EL (cell line): ENCODE measurements at regions not wholly inside any gene's neighbourhood (a gene's known extent, or its start where the extent isn't known, plus 50 kb on each side); places are given as distances from the start of the nearest gene placed in this dataset.
"Not testable (repeated sequence)": the region's sequence is repeated elsewhere in the genome, so short reads cannot be mapped to it uniquely, and the experiment has no call there.

Experiments
- DNase-seq: peaks from one replicate; pipeline ENCODE4 v3.0.0-alpha.2; 2016

DNA sequence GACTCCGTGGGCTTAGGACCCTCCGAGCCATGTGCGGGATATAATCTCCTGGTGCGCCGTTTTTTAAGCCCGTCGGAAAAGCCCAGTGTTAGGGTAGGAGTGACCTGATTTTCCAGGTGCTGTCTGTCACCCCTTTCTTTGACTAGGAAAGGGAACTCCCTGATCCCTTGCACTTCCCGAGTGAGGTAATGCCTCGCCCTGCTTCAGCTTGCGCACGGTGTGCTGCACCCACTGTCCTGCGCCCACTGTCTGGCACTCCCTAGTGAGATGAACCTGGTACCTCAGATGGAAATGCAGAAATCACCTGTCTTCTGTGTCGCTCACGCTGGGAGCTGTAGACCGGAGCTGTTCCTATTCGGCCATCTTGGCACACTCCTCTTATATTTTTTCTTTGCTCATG, 95.1 kb upstream of the FRMD4B start:
- DNase-seq = not testable (repeated sequence)

DNA sequence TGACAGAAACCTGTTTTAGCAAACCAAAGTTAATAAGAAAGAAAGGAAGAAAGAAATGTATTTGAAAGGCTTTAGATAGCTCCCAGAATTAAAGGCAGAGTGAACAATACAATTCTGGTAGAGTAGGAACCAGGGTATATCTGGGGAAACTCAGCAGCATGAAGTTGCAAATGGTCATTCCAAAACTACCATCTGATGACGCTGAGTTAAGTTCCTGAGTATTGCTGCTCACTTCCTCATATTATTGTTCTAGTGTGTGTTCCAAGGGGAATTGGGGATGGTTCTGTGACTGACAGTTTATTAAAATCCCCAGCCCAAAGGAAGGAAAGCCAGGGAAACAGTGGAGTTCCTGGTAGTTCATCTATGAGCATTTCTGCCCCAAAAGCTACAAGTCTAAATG, 88.3 kb upstream of the FRMD4B start:
- no peak for DNase-seq

DNA sequence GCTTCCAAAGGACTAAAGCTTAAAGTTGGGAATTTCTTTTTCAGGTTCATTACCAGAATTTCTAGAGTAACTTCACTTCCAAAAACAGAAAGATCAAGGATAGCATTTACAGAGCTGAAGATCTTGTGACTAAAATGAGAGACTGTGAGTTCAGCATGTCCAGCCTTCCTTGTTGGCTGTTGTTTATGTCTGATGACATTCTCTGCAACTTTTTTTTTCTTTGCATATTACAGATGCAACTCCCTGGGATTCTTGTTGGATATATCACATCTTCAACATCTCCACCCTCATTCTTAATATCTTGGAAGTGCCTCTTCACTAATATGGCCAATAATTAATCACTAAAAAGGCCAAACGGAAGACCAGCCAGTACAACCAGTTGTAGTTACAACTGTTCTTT, 86.2 kb upstream of the FRMD4B start:
- DNase-seq = no peak

DNA sequence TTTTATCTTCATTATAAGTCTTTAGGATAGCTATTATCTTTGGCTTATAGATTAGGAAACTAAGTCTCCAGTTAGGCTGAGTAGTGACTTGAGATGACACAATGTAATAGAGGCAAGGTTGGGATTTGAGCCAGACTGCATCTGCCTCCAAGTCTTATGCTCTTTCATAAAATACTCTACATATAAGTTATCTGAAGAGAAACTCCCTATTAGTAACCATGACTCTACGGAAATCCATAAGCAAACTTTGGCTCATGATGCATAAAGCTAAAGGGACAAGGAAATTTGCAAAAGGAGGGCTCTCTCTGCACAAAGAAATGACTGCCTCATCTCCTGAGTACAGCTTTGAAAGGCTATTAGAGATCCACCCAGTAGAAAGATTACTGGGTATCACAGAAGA, 77.6 kb upstream of the FRMD4B start:
- no peak for DNase-seq

DNA sequence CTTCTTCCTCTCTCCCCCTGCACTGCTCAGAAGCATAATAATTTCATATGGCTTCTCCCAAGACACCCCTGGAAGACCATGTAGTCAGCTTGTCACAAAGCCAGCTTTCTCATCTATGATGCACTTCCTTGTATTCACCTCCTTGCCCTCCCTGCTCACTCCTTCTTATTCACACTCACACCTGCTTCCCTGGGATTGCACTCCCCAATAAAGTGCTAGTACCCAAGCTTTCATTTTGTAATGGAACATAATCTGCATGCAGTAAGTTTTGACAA, 76.9 kb upstream of the FRMD4B start:
- no peak for DNase-seq

DNA sequence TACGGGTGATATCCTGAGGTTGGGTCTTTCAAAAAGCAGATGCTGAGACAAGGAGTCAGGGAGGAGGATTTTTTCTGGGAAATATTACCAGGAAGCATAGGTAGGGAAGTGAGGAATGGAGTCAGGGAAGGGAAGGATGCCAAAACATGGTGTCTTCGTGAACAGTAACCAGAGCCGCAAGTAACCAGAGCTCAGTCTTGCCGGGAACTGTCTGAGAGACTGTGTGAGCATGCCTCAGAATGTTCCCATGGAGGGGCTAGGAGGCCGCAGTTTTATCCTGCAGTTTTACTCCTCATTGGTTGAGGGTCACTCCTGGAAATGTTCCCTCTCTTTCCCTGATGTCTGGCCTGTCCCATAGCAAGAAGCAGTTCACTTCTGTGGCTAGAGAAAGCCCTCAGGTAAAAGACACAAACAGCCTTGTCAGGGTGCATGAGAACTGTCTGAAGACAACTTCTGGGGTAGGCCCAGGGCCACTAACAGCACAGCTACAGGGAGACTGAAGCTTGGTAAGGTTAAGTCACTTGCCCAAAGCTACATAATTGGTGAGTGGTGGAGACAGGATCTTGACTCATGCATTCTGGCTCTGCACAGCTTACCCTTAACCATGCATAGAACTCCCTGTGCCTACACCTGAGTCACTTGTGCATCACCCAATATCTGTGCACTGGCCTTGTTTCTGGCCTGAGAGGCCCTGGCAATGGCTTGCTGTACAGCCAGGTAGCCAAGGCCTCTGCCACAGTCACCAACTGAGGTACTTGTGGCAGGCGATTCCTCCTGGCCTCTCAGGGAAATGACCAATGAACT, 76.3 kb upstream of the FRMD4B start:
- DNase-seq = no peak

DNA sequence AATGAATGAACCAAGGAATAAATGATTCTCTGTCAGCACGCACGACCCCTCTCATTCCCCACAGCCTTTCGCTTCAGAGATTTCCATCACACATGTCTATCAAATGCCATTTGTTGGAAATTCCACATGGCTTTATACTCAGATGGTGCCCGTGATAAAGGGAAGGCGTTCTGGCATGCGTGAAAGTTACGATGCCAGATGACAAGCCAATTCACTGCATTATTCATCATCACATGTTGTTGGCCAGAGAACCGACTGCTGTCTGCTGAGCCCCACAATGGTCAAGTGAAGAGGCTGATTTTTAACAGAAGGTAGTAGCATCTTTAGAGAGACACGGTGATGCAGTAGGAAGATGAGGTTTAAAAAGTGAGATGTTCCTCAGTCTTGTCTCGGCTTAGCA, 74.1 kb upstream of the FRMD4B start:
- no peak for DNase-seq

DNA sequence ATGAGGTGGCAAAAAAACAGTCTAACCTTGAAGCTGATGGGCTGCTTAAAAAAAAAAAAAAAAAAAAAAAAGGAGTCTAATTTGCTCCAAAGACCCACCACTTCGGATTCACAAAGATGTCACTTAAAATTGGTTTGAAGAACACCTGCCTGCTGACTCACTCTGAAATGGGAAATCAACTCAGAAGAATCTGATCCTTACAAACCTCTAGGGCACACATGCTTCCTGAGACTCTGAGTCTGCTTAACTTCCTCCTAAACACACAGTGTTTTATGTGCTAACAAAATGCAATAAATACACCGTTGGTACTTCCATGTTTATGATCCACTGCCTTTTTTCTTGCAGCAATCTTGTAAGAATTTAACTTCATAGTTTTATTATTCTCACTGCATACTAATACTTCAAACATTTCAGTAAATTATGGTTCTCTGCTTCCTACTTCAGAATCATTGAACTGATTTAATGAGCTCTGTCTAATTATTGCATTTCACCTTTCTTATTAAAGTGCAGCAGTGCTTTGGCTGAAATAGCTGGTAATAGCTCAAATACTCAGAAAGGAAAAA, 73.0 kb upstream of the FRMD4B start:
- no peak for DNase-seq

DNA sequence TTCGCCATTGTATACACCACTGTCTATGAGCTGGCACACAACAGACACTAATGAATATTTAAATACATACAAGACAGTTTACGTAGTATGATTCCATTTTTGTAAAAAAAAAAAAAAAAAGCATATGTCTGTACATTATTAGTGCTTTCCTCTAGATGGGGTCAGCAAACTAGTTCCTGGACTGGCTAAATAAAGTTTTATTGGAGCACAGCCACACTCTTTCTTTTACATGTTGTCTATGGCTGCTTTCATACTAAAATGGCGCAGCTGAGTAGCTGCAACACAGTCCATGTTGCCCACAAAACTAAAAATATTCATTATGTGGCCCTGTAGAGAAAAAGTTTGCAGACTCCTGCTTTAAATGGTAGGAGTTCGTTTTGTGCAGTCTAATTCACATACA, 70.7 kb upstream of the FRMD4B start:
- DNase-seq = no peak

DNA sequence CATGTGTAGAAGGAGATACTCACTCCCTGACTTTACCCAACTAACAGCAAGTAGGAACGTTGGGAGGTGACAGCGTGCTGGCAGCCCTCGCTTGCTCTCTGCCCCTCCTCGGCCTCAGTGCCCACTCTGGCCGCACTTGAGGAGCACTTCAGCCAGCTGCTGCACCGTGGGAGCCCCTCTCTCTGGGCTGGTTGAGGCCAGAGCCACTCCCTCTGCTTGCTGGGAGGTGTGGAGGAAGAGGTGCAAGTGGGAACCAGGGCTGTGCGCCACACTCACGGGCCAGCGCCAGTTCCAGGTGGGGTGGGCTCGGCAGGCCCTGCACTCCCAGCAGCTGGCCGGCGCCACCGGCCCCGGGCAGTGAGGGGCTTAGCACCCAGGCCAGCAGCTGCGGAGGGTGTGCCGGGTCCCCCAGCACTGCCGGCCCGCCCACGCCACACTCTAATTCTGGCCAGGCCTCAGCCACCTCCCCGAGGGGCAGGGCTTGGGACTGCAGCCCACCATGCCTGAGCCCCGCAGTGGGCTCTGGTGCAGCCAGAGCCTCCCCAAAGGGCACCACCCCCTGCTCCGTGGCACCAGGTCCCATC, 68.4 kb upstream of the FRMD4B start:
- DNase-seq = no peak

DNA sequence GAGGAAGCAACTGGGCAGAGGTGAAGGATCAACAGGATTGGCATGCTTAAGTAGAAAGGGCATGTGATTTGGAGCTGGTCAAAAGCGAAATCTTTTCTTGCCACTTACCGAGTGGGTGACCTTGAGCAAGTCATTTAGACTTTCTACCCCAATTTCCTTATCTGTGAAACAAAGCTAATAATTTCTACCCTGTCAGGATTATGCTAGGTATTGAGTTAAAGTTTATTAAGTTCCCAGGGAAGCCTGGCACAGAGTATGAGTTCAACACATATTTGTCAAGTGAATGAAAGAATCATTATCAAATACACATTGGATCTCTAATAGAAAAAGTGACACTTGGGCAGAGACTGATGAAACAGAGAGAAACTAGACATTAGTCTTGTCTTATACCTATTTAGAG, 66.4 kb upstream of the FRMD4B start:
- DNase-seq = no peak

DNA sequence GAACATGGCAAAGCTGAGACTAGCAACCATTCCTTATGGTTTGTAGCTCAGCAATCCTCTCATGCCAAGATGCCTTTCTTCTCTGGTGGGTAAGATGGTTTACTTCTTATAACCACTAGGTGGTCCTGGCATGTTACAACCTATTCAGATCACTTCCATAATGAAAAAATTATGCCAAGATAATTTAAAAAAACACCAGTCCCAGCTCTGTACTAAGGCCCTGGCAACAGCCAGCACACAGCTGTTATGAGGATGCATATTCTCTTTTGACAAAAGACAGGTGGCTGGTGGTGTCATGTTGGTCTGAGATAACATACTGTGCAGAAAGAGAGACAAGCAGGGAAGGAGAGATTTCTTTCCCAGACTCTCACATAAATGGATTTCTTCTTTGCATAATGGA, 65.7 kb upstream of the FRMD4B start:
- no peak for DNase-seq

DNA sequence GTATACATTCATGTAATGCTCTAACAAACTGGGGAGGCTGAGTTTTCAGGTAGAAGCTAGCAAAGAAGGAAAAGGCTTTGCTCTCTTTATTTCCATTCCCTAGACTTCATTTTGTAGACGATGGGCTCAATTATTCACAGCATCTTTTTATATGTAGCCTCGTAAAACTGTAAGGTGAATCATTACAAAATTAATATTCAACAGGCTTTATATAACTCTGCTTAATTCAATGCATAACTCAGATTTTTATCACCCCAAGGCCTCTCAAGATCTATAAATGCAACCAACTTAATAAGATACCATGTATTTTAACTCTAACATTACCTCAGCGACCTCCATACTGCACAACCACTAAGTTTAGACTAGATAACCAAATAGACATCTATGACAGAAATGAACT, 63.0 kb upstream of the FRMD4B start:
- DNase-seq = no peak

DNA sequence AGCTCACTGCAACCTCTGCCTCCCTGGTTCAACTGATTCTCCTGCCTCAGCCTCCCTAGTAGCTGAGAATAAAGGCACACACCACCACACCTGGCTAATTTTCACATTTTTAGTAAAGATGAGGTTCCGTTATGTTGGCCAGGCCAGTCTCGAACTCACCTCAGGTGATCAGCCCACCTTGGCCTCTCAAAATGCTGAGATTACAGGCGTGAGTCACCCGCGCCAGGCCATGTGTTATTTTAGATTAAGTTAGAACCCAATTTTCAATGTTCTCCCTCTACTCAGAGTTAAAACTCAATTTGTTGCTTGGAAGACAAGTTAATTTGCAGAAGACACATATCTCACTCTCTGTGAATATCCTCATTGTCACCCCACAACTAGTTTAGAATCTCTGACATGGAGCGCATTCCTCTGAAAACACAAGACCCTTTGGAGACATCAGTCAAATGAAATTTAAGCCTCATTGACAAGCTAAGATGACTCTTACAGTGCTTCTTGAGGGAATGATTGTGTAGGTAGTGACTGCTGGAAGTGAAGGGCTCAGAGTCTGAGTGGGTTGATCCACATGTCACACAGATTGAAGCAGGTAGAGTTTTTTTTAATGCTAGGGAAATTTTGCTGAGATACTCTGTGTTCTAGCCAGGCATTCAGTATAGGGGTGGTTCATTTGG, 60.6 kb upstream of the FRMD4B start:
- DNase-seq = no peak

DNA sequence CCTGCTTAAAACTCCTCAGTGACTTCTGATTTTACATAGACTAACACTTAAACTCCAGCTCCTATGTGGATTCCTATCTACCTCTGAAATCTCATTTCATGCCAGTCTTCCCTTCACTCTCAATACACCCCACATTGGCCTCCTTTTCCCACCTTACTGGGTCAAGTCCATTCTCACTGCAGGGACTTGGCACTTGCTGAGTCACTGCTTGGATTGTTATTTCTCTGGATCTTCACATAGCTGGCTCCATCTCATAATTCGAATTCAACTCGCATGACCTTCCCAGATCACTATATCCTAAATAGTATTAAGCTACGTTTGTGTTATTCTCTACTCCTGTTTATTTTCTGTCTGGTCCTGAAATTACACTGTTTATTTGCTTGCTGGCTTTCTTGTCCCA, 59.6 kb upstream of the FRMD4B start:
- peak; percentile 23 for DNase-seq

DNA sequence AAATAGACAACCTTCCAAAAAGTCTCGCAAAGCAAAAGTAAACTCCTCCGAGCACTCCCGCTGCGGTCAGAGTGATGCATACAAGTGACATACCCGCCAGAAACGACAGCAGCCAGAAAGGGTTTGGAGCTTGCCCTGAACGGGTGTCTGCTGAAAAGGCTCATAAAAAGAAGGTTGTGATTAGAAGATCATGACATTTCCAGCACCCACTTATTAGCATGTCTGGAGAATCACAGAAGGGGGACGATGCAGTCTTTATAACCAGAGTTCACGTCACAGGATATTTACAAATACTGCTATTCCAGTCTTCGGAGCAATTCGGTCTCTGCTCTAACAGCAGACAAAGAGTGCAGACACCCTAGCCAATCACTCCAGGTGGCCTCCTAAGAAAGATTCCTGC, 59.1 kb upstream of the FRMD4B start:
- peak; percentile 49 for DNase-seq

DNA sequence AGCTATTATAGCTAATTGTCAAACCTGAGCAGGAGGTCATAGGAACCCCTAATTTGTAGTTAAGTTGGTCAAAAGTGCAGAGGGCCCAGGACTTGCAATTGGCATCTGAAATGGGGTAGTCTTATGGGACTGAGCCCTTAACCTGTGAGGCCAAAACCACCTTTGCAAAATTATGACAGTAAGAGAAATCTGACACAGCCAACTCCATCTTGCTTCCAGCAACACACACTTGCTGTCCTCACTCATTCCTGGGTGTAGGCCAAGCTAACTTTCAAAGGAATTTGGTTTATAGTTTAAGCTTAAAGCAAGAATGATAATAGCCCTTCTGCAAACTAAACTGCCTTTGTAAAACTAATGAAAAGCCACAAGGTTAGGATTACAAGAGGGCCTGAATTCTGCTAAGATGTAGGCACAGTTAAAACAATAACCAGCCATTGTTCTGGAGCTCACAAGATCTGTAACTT, 57.6 kb upstream of the FRMD4B start:
- peak; percentile 20 for DNase-seq

DNA sequence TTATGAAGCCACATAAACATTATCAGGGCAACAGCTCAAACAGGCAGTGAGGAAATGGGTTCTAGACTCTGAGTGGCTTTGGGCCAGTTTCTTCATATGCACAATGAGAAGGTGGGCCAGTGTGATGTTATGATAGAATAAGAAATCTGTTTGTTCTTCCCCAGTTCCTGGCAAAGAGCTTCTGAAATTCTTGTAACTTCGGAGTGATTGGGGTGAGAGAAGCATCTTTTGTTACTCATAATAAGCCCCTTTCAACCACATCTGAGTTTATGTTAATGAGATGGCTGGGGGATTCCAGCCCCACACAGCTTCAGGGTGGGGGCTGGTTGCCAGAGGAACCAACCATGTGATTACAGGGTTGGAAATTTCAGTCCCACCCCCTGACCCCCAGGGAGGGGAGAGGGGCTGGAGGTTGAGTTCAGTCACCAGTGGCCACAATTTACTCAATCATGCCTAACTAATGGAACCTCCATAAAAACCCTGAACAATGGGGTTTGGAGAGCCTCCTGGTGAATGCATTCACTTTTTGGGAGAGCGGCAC, 57.0 kb upstream of the FRMD4B start:
- DNase-seq = no peak

DNA sequence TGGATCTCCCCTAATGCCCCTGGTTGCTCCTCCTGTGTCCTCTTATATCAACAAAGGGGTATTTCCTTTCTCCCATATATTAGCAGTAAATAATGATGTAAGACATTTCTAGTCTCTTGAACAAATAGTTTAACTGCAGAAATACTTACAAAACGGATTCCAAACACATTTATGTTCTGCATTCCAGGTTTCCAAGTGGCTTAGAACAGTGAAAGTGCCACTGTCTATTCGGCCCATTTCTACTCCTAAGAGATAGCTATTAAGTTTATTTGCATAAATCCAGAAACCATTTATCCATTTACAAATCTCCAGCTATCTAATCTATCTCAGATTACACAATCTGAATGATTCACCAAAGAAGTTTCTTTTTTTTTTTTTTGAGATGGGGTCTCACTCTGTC, 55.8 kb upstream of the FRMD4B start:
- DNase-seq = no peak

DNA sequence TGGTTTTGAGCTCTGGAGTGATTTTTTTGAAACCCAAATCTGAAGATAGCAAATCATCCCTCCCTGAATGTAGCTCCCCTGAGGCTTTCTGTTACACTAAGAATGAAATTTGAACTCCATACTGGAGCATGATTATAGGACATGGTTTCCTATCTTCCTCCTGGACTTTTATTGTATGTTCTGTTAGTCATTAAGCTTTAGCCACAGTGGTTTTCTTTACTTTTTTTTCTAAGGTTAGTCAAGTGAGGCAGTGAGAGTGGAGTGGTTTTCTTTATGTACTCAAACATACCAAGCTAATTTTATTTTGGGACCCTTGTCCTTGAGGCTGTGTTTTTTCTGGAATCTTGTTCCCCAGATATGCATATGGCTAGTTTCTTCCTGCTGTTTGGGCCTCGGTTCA, 55.2 kb upstream of the FRMD4B start:
- DNase-seq = no peak

DNA sequence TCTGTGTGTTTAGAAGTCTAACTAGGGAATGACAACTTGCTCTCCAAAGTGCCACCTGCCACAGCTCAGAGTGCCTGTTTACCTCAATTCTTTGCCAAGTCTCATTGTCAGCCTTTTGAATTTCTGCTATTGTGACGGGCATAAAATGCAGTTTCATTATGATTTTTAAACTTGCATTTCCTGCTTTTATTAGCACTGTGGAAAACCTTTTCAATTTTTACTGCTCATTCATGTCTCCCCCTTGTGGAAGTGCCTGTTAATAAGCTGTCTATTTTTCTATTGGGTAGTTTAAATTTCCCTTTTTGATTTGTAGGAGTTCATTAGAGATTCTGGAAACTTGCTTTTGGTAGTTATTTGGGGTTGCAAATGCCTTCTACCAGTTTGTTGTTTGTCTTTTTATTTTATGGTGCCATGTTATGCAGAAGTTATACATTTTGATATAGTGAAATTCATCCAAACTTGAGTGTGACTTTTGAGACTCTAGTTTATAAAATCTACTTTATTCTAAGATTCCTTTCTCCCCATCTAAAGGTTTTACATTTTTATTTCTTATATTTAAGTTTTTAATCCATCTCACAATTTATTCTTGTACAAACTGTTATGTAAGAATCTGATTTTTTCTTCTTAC, 53.9 kb upstream of the FRMD4B start:
- peak; percentile 25 for DNase-seq

DNA sequence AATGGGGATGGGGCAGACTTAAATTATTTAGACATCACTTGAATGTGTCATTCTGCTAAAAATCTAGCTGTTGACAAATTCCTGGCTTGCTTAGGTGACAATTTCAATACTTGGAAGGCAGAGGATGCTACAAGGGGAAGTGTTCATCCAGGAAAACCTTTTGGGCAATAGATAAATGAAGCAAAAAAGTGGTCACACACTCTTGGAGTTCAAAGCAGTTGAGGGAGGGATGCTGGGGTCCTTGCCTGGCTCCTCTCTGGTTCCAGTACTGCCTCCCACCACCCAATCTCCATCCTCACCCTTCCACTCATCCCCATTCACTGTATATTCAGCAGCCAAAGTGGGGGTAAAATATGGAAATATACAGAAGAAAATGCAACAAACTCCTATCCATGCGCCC, 52.6 kb upstream of the FRMD4B start:
- no peak for DNase-seq
